ENCODE measurements at regions not wholly inside any gene's neighbourhood (a gene's known extent, or its start where the extent isn't known, plus 50 kb on each side); places are given as distances from the start of the nearest gene placed in this dataset.
"Not testable (repeated sequence)": the region's sequence is repeated elsewhere in the genome, so short reads cannot be mapped to it uniquely, and the experiment has no call there.

DNA sequence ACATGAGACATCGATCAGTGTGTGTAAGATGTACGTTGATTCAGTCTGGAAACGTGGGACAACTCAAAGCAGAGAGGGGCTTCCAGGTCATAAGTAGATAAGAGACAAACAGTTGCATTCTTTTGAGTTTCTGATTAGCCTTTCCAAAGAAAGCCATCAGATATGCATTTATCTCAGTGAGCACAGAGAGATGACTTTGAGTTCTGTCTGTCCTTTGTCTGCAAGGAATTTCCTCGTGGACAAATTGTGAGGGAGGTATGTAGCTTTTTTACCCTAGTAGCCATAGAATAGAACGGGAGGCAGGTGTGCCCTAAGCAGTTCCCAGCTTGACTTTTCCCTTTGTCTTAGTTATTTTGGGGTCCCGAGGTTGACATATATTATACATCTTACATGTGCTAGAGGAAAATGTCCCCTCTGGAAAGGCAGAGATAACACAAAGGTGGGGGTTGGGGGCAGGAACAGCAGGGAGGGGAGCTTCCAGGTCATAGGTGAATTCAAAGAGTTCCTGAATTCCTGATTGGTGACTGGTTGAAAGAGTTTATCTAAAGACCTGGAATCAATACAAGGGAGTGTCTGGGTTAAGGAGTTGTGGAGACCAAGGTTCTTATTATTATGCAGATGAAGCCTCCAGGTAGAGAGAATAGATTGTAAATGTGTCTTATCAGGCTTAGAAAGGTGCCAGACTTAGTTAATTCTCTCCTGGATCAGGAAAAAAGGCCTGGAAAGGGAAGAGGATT is 237.0 kb downstream of the NFATC2 start:
- no peak for DNase-seq

DNA sequence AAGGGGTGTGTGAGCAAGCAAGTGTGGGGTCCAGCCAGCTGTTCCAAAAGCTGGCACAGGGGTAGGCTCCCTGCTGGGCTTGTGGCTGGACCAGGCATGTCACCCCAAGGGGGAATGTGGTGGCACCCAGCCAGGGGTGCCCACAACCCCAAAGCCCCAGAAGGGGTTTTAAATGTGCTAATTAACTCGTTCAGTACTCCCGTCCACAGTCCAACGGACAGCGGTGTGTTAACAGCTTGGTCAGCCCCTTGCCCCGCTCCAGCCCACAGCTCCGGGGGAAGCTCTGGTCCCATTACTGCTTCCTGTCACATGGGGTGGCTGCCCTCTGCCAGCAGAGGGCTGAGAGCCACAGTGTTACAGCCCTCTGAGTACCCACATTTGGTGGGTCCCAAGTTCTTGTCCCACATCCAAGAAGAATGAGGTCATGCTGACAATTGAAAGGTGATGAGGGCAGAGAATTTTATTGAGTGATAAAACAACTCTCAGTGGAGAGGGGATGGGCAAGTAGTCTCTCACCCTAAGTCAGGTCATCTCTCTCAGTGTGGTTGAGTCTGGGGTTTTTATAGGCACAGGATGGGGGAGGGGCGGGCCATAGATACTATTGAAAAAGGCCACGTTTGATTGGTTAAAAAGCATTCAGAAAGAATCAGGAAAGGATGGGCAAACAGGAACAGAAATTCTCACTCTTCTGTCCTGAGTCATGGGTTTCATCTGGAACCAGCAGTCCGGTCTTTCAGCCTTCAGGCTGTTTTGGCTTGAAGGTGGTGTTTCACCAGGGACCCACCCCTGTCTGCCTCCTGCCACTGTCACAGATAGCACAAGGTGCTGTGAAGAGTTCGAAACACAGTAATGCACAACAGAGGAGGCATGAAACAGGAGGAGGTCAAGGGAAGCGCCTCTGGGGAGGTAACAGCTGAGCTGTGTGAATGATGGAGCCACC is 238.5 kb downstream of the NFATC2 start:
- no peak for DNase-seq

DNA sequence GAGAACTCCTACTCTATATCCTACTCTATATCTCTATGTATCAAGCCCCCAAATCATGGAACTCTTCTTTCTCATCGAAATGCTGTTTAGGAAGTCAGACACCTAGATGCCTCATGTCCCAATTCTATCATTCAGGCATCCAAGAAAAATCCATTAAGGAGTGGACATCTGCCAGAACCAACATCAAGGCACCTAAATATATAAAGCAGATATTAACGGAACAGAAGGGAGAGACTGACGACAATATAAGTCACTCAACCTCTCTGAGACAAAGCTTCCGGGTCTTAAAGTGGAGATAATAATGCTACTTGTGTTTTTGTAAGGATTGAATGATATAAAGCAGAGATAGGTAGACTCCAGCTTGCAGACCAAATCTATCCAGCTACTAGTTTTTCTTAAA is 241.5 kb downstream of the NFATC2 start:
- no peak for DNase-seq

DNA sequence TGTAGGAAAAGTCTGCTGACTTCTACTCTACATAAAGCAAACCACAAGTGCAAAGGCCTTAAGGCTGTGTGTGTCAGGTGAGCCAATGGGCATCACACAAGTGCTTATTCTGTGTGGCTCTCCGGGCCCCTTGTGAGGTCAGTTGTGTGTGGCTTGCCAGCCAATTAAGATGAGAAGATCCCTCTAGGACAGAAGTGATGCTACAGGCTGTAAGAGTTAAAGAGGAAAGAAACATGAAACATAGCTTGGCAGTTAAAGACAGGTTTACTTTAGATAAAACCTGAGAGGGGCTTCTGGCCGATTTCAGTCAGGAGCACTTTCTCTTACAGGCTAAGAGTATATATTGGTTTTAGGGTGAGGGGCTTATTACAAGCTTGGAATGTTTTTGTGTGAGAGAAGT is 242.4 kb downstream of the NFATC2 start:
- no peak for DNase-seq

DNA sequence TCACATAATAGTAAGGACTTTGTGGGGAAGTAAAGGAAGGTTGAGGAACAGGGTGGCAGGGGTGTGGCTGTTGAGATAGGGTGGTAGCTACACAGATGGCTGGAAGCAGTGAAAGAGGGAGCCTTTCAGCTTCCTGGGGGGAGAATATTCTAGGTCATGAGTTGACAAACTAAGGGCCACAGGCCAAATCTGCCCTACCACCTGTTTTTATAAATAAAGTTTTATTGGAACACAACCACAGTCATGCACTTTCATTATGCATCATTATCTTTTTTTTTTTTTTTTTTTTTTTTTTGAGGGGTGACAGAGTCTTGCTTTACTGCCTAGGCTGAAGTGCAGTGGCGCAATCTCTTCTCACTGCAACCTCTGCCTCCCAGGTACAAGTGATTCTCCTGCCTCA is 243.1 kb downstream of the NFATC2 start:
- DNase-seq = no peak

DNA sequence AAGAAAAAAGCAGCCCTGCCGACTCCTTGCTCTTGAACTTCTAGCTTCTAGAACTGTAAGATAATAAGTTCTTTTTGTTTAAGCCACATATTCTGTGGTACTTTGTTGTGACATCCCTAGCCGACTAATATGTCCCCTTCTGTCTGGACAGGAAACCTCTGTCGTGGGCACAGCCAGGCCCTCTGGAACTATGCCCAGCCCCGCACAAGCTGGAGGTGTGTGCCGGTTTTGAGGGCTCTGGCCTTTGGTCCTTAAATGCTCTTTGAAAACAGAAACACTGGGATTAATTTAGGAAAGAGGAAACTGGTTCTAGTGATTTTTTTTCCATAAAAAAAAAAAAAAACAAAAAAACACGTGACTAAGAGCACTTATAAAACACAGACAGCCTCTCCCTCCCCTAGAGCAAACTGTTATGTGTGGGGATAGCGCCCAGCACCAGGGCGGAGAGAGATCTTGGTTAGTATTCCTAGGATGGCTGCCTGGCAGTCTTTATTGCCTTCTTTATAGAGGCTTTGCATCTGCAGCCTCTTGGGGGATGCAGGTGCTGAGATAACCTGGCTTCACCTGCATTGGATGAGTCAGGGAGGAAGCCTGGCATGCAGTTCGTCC is 244.3 kb downstream of the NFATC2 start:
- DNase-seq = no peak

DNA sequence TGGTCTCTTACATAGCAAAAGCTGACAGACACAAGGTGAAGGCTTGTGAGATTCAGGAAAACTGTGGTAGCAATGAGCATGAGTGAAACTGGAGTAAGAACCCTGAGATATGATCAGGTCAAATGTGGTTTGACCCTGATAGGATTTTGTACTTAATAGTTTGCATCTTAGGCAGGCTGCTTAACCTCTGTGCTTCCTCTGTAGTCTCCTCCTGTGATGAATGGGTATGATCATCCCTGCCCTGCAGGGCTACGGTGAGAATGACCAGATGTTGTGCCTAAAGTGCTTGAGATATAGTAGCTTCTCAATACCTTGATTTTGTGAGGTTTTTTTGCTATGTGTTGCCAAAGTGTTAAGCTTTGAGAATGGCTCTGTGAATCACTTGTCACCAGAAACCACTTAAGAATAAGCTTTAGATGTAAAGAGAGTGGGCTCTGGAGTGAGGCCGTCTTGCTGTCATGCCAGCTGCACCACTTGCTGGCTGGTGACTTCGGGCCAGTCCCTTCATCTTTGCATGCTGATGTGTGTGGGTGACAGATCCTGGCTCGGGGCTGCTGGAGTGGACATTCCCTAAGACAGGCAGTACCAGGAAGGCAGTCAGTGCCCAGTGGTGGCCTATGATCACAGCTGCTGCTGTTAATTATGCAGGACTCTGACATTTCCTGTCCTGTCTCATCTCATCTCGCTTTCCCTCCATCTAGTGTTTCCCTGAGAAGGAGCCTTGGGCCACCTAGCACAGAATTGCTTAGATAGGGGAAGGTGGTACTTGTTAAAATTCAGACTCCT is 254.7 kb downstream of the NFATC2 start:
- no peak for DNase-seq

DNA sequence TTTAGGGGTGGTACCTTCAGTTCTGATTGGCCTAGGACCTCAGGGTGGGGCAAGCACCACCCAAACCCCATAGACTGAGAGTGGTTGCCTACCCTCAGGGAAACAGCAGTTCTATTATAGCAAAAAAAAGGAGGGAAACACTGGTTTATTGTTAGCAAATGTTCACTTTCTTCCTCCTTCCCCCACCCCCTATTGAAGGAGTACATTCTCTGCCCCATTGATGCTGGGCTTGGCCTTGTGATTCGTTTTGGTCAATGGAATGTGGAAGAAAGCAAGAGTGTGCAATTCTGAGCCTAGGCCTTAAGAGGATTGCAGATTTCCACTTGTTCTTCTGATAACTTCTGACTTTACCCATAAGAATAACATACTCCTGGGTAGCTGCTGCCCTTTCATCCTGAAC is 255.8 kb downstream of the NFATC2 start:
- DNase-seq = no peak

DNA sequence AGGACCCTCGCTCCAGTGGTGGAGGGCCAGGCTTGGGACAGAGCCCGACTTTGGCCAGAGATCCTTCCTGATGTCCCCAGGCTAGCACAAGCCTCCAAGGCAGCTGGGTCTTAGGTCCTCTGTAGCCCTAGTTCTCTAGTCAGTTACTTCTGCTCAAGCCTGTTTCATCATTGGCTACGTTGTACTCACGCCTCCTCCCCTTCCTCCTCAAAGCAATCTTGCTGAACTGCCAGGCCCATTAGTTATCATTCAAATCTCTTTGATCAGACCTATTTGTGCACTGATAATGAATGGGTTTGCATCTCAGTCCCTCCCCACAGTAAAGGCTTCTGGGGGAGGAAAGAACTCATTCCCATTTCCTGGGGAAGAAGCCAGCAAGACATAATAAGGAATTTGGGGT is 256.8 kb downstream of the NFATC2 start:
- DNase-seq = no peak

DNA sequence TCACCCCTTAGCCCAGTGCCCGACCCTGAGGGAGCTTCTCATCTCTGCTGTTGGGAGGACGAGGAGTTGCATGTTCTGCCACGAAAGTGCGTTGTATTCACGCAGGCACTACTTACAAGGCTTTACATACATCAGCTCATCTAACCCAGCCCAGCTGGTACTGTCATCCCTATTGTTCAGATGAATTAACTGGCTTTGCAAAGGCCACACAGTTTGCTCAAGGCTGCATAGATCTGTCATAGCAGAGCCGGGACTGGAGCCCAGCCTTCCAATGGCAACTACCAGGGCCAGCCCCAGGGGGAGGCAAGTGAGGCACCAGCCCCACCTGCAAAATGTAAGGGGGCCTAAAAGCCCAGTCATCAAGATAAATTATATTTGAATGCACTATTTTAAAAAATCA is 257.6 kb downstream of the NFATC2 start:
- no peak for DNase-seq

DNA sequence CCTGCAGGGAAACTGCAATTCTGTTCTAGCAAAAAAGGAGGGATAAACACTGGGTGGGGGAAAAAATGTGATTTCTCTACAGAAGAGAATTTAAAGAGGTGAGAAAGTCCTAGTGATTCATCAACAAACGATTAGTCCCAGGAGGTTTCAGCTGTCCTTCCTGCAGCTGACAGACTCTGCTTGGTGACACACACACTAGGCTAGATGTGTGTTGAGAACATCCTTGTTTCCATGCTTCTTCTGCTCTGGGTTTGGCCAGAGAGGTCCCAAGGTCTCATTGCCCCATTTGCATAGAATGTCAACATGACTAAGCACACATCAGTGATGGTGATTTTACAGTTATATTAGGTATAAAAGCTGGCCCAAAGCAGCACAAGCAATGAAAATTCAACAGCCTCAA is 258.3 kb downstream of the NFATC2 start:
- DNase-seq = no peak

DNA sequence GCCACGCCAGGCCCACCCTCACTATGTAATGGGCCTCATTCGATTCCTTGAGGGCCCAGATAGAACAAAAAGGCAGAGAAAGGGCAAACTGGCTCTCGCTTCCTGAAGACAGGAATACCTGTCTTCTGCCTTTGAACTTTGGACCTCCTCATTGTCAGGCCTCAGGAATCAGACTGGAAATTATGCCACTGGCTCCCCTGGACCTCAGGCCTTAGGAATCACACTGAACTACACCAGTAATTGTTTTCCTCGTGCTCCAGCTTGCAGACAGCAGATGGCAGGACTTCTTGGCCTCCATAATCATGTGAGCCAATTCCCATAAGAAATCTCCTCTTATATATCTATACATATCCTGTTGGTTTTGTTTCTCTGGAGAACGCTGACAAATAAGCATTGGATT is 258.6 kb upstream of the KCNG1 start:
- DNase-seq = no peak

DNA sequence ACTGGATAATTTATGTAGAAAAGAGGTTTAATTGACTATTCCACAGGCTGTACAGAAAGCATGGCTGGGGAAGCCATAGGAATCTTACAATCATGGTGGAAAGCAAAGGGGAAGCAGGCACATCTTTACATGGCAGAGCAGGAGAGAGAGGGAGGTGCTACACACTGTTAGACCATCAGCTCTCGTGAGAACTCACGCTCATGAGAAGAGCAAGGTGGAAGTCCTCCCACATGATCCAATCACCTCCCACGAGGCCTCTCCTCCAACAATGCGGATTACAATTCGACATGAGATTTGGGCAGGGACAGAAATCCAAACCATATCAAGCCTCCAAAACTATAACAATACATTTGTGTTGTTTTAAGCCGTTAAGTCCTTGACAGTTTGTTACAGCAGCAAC is 257.1 kb upstream of the KCNG1 start:
- no peak for DNase-seq

DNA sequence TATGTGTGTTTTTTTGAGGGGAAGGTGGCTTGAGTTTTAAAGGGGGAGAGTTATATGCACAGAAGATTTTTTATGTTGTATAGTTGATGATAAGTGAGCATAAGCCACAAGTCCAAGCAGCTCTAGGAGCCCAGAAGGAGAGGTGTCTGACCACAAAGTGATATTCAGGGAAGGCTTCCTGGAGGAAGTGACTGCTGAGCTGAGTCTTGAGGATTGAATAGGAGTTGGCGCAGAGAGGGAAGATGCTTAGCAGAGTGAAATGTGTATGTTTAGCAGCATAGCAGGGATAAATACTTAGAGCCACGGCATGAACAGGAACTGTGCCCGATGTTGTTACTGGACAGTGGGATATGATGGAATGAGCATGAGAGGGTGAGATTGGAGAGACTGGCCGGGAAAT is 255.1 kb upstream of the KCNG1 start:
- DNase-seq = no peak

DNA sequence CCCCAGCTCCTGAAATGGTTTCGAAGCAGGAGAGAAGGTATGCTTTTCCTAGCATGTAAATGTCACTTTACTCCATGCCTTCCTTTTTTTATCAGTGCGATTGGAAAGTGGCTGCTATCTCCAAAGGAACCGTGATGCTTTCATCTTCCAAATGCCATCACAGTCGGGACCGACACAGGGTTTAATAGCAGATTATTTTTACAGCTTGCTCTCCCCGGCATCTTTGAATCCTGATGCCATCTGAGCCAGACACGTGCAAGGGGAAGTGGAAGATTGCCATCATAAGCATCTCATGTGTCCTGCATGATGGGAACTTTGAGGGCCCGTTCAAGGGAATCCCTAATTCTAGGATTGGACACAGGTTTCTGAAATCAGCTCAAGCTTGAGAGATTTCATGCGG is 253.4 kb upstream of the KCNG1 start:
- no peak for DNase-seq

DNA sequence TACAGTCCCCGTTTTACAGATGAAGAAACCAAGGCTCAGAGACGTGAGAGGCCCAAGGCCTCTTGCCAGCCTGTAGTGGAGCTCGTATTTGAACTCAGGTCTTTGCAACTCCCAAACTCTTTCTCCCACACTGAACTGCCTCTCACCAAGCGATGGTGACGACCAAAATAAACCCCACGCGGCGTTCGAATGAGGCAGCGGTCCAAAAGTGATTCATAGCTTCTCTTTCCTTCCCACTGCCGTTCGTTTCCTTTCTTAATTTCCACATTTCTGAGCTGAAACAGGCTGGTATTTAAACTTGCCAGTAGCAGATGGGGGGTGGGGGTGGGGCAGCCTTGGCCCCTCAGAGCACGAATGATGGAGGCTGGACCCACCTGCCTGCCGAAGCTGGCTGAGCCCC is 252.9 kb upstream of the KCNG1 start:
- DNase-seq = no peak

DNA sequence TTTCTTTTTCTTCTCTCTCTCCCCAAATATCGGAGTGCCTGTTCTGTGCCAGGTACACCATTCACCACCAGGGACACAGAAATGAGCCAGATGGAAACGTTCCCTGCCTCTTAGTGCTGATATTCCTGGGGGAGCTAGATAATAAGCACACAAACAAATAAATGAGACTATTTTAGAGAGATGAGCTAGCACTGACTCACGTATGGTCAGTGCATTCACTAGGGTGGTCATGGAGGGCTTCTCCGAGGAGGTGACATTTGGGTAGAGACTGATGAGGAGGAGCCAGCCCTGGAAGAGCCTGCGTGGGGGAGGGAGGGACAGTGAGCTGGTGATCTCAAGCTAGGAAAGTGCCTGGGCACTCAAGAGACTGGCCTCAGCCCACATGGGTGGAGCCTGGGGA is 252.3 kb upstream of the KCNG1 start:
- DNase-seq = no peak

DNA sequence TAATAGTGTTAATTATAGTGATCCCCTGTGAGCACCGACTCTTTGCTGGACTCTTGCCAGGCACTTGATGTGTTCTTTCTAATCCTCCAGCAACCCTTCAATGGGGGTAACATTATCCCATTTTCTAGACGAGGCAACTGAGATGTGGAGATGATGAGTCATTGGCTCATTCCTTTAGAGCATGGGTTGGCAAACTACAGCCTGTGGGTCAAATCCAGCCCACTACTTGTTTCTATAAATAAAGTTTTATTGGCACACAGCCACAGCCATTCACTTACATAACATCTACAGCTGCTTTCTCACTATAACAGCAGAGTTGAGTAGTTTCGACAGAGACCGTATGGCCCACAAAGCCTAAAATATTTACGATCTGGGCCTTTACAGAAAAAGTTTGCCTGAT is 249.5 kb upstream of the KCNG1 start:
- DNase-seq = no peak

DNA sequence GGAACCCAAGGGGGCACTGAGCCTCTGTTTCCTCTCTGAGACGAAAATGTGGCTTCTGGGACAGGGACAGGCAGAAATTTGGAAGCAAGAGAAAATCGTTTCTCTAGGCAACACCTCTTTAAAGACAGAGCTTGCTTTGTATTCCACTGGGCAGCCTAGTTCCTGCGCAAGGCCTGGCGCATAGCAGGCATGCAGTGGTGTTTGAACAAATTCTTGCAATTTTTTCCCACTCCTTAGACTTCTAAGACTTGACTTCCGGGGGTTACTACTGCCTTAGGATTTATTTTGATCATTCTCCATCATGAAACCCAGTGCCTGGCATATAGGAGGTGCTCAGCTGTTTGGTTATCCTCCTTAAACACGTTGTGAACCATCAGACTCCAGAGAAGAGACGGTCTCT is 249.0 kb upstream of the KCNG1 start:
- no peak for DNase-seq

DNA sequence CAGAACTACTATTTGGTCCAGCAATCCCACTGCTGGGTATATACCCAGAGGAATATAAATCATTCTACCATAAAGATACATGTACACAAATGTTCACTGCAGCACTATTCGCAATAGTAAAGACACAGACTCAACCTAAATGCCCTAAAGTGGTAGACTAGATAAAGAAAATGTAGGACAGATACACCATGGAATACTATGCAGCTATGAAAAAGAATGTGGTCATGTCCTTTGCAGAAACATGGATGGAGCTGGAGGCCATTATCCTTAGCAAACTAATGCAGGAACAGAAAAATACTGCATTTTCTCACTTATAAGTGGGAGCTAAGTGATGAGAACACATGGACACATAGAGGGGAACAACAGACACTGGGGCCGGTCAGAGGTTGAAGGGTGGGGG is 248.4 kb upstream of the KCNG1 start:
- not testable (repeated sequence) for DNase-seq

DNA sequence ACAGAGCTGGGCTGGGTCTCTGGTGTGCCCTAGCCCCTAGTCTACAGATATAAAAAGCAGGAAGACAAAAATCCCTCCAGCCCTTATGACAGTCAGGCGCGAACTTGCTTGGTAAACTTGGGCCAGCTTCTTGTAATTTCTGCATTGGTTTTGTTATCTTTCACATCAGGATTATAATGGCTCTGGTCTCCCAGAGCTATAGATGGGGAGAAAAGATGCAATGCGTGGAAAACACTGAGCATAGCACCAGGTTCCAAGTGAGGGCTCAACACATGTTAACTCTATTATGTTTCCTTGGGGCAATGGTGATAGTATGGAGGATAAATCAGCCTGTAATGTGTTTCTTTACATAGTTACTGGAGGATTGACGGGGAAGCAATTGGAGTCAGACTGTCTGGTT is 246.8 kb upstream of the KCNG1 start:
- no peak for DNase-seq

DNA sequence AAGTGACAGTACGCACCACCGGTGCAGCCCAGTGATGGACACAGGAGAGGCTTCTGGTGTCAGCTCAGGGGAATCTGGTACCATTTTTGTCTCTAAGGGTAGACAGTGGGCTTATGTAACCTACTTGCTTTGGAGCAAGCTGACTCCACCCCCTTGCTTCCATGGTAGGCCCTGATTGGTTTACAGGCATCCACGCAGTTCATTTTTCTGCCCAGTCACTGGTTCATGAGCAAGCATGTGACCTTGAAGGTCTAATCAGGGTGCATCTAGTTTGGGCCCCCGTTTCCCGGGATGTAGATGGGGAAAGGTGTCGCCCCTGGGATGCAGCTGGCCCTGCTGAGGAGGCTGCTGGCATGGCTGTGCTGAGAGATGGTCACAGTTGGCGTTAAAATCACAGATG is 244.8 kb upstream of the KCNG1 start:
- no peak for DNase-seq

DNA sequence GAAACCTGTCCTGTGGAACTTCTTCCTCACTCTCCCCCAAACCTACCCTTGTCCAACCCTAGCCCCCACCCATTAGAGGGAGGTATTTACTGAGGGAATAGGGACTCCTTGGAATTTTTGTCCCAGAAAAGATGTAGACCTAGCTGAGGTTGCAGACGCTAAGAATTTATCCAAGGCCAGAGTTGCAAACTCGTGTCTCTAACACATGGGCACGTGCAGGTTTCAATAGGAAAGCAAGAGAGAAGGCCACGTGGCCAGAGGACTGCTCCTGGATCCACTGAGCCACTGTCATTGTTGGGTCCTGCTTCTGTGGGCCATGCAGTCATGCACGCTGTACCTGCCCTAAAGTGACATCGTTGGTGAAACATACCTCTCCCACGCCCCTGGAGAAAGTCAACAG is 243.4 kb upstream of the KCNG1 start:
- no peak for DNase-seq

All from SHP77 (cell line).